Testis (tissue), 2 donors: ENCODE measurements at regions not wholly inside any gene's neighbourhood (a gene's known extent, or its start where the extent isn't known, plus 50 kb on each side); places are given as distances from the start of the nearest gene placed in this dataset.

Experiments used
- POLR2A ChIP-seq: fragments of 450-650 bp; IDR thresholded peaks from one replicate; pipeline ENCODE4 v1.6.1; 2017; ENCODE audit warnings: antibody characterized with exemption, mild to moderate bottlenecking, moderate library complexity
- TF ChIP-seq, protein P1 (sequence below), 3 experiments: fragments of 450-650 bp in 2 of 3; fragments of 200-600 bp in 1 of 3; sonication (generic) in 1 of 3; IDR thresholded peaks; one replicate each; pipeline ENCODE4 v1.5.1; 2016 to 2019; ENCODE audit warnings: antibody characterized with exemption in 3 of 3, mild to moderate bottlenecking in 2 of 3, moderate library complexity in 1 of 3

DNA sequence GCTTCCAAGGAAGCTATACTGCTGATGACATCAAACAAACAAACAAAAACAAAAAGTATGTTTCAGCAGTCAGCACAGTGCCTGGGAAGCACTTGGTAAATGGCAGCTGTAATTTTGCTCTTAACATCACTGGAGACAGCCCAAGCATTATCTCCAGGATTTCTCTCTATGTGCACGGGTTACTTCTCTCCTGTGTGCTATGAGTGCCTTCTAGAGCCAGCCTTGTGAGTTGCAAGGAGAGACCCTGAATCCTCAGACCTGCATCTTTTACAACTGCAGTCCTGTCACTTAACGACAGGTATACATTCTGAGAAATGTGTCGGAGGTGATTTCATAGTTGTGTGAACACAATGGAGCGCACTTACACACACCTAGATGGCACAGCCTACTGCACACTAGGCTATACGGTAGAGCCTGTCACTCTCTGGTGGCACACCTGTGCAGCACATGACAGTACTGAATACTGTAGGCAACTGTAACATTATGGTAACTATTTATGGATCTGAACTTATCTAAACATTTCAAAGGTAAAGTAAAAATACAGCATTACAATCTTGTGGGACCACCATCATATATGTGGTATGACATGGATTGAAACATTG lies 662.5 kb upstream of the B3GAT1 start:
- TF ChIP-seq, protein P1, sequence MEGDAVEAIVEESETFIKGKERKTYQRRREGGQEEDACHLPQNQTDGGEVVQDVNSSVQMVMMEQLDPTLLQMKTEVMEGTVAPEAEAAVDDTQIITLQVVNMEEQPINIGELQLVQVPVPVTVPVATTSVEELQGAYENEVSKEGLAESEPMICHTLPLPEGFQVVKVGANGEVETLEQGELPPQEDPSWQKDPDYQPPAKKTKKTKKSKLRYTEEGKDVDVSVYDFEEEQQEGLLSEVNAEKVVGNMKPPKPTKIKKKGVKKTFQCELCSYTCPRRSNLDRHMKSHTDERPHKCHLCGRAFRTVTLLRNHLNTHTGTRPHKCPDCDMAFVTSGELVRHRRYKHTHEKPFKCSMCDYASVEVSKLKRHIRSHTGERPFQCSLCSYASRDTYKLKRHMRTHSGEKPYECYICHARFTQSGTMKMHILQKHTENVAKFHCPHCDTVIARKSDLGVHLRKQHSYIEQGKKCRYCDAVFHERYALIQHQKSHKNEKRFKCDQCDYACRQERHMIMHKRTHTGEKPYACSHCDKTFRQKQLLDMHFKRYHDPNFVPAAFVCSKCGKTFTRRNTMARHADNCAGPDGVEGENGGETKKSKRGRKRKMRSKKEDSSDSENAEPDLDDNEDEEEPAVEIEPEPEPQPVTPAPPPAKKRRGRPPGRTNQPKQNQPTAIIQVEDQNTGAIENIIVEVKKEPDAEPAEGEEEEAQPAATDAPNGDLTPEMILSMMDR (IDR thresholded peaks at IDR 0.05), result no peak
- no peak for TF ChIP-seq POLR2A
